ENCODE measurements at regions not wholly inside any gene's neighbourhood (a gene's known extent, or its start where the extent isn't known, plus 50 kb on each side); places are given as distances from the start of the nearest gene placed in this dataset.

GRCh38 chr15:99495430-99496301 is 70.1 kb upstream of the MEF2A start:
- no peak for TF ChIP-seq EP300 (IDR thresholded peaks at IDR 0.05)
- no peak for TF ChIP-seq POLR2AphosphoS5 (IDR thresholded peaks at IDR 0.05)
- Histone ChIP-seq H3K27ac (peak overlapping the region in 1 of 4 donors; percentile 27), H3K9me3 (no peaks in the 10 kb centered on the region), H3K4me1 (peaks cover 4 to 6% (median 5%) of the 10 kb centered on the region in 4 donors), H3K27me3 (no peaks in the 10 kb centered on the region), H3K36me3 (no peaks in the 10 kb centered on the region), H3K4me3 (no peak overlapping the region)
- WGBS, 2 donors = 62 to 68% methylated on average over 12 to 13 of the region's 13 CpGs
- no peak for DNase-seq
- ATAC-seq (ENCODE audit: low FRiP score in 2 of 2) = no peak

GRCh38 chr15:99496302-99496629 is 69.5 kb upstream of the MEF2A start:
- peak overlapping the region in 1 of 4 donors; percentile 27 for H3K27ac ChIP-seq
- TF ChIP-seq EP300 (IDR thresholded peaks at IDR 0.05) (no peak), POLR2AphosphoS5 (IDR thresholded peaks at IDR 0.05) (no peak), POLR2A (IDR thresholded peaks at IDR 0.05) (no peak)
- TF ChIP-seq, protein P1, sequence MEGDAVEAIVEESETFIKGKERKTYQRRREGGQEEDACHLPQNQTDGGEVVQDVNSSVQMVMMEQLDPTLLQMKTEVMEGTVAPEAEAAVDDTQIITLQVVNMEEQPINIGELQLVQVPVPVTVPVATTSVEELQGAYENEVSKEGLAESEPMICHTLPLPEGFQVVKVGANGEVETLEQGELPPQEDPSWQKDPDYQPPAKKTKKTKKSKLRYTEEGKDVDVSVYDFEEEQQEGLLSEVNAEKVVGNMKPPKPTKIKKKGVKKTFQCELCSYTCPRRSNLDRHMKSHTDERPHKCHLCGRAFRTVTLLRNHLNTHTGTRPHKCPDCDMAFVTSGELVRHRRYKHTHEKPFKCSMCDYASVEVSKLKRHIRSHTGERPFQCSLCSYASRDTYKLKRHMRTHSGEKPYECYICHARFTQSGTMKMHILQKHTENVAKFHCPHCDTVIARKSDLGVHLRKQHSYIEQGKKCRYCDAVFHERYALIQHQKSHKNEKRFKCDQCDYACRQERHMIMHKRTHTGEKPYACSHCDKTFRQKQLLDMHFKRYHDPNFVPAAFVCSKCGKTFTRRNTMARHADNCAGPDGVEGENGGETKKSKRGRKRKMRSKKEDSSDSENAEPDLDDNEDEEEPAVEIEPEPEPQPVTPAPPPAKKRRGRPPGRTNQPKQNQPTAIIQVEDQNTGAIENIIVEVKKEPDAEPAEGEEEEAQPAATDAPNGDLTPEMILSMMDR (IDR thresholded peaks at IDR 0.05) = no peak
- no peaks in the 10 kb centered on the region for H3K27me3 ChIP-seq
- H3K36me3 ChIP-seq = no peaks in the 10 kb centered on the region
- DNase-seq = no peak
- no peak for ATAC-seq (ENCODE audit: low FRiP score in 2 of 2)
- peaks cover 4 to 6% (median 5%) of the 10 kb centered on the region in 4 donors for H3K4me1 ChIP-seq
- no peaks in the 10 kb centered on the region for H3K9me3 ChIP-seq
- no peak overlapping the region for H3K4me3 ChIP-seq
- WGBS, 2 donors = 43 to 54% methylated on average over 9 of the region's 9 CpGs

GRCh38 chr15:99502182-99502581 is 63.6 kb upstream of the MEF2A start:
- no peak for TF ChIP-seq EP300 (IDR thresholded peaks at IDR 0.05)
- TF ChIP-seq, protein P1 (IDR thresholded peaks at IDR 0.05) = no peak
- TF ChIP-seq POLR2AphosphoS5 (IDR thresholded peaks at IDR 0.05) = no peak
- TF ChIP-seq POLR2A (IDR thresholded peaks at IDR 0.05) = no peak
- Histone ChIP-seq H3K4me3 (no peak overlapping the region), H3K36me3 (no peaks in the 10 kb centered on the region), H3K27me3 (no peaks in the 10 kb centered on the region), H3K27ac (no peak overlapping the region), H3K4me1 (peaks cover 12 to 20% (median 18%) of the 10 kb centered on the region in 4 donors), H3K9me3 (no peaks in the 10 kb centered on the region)
- WGBS, 2 donors = 83 to 88% methylated on average over 4 of the region's 4 CpGs
- DNase-seq (peak in 1 of 2 donors; percentile 27), ATAC-seq (ENCODE audit: low FRiP score in 2 of 2) (peak in 1 of 2 donors; percentile 22)

DNA sequence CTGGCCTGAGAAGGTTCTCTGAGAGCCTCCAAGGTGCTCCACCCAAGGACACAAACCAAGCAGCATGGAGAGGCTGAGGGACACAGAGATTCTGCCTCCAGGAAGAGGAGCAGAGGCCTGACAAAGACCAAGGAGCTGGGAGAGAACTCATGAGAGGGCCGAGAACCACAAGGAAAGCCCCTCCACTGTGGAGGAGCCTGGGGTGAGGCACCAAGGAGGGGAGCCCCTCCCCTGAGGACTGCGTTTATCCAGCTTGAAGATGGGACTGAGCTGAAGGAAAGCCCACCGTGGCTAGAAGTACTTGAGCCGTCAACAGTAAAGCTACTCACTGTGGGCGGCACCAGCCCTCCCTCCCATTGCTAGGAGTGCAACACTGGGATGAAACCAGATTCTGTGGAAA is 63.1 kb upstream of the MEF2A start:
- 86 to 88% methylated on average over 5 of the region's 5 CpGs for WGBS, 2 donors
- DNase-seq = no peak
- Histone ChIP-seq H3K9me3 (no peaks in the 10 kb centered on the region), H3K4me3 (no peak overlapping the region), H3K27me3 (no peaks in the 10 kb centered on the region), H3K36me3 (no peaks in the 10 kb centered on the region), H3K4me1 (peaks cover 17 to 25% (median 23%) of the 10 kb centered on the region in 4 donors), H3K27ac (no peak overlapping the region)
- ATAC-seq (ENCODE audit: low FRiP score in 2 of 2) = no peak
- TF ChIP-seq, protein P1 (IDR thresholded peaks at IDR 0.05) = no peak
- TF ChIP-seq EP300 (IDR thresholded peaks at IDR 0.05) (no peak), POLR2A (IDR thresholded peaks at IDR 0.05) (no peak), POLR2AphosphoS5 (IDR thresholded peaks at IDR 0.05) (no peak)

GRCh38 chr15:99503411-99503810 is 62.4 kb upstream of the MEF2A start:
- no peak for DNase-seq
- H3K4me1 ChIP-seq = peaks cover 25 to 32% (median 28%) of the 10 kb centered on the region in 4 donors
- H3K27ac ChIP-seq = no peak overlapping the region
- no peak overlapping the region for H3K4me3 ChIP-seq
- TF ChIP-seq, protein P1 (IDR thresholded peaks at IDR 0.05) = no peak
- TF ChIP-seq POLR2AphosphoS5 (IDR thresholded peaks at IDR 0.05) = no peak
- TF ChIP-seq EP300 (IDR thresholded peaks at IDR 0.05) = no peak
- H3K27me3 ChIP-seq = no peaks in the 10 kb centered on the region
- 78 to 80% methylated on average over 10 to 11 of the region's 11 CpGs for WGBS, 2 donors
- H3K9me3 ChIP-seq = no peaks in the 10 kb centered on the region
- ATAC-seq (ENCODE audit: low FRiP score in 2 of 2) = no peak
- H3K36me3 ChIP-seq = no peaks in the 10 kb centered on the region
